ENCODE measurements at regions not wholly inside any gene's neighbourhood (a gene's known extent, or its start where the extent isn't known, plus 50 kb on each side); places are given as distances from the start of the nearest gene placed in this dataset.
A peak's percentile ranks its signal among the peaks of the same experiment; 100 is the strongest.

- DNase-seq: no peak
Observed at GRCh38 chr4:124201636-124202035, 510.9 kb downstream of the ANKRD50 start.

DNA sequence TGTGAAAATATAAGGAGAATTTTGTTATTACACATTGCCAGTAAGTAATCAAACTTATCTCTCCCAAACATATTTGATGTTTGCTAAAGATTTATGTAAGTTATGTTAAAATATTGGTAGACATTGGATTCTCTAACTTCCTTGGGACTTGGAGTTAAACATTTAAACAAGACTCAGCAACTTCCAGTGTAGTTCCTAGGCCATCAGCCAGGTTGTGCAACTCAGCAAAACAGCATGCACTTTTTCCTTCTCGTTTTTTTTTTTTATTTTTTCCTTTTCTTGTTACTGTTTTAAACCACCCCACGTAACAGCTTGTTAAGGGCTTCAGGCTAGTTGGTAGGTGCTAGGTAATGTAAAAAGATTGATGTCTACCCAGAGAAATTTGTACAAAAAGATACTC, 510.4 kb downstream of the ANKRD50 start:
- no peak for DNase-seq

DNA sequence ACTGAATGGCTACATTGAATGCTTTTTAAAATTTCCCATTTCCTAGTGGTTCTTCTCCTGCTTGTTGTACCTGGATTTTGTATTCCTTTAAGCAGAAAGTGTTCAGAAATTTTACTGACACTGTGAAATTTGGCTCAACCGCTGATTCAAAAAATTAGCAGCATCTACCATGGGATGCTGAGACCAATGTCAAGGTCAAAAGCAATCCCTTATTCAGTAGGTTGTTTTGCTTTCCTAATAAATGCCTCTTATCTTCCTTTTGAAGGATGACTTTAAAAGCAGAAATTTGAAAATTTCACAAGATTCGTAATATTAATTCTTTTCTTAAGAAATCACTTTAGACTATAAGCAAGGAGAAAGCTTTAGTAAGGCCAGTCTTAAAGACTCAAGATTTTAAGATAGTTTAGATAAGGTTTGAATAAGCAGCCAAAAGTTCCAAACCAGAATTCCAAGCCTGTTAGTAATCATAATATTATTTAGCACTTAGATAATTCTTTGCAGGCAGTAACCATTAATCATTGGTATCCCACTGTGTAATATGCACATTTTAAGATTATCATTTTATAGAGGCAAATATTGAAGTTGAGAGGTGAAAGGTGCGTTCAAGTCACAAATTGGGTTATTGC, 508.8 kb downstream of the ANKRD50 start:
- DNase-seq: no peak

- DNase-seq: no peak
Observed at GRCh38 chr4:124206779-124207605, 505.5 kb downstream of the ANKRD50 start.

DNA sequence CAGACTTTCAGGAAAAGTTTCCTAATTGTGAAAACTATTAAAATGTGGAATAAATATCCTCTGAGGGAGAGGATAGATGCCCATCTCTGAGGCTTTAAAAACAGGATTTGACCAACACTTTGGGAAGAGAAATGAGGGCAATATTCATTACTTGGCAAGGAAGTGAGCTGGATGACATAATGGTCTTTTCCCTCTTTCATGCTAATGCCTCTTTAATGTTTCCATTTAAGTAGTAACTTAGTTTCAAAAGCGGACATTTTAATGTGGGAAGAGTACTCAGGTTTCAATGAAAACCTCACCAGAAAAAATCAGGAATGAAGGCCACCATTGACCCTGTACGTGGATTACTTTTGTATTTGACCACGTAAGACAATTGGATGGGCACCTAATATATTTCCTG, 503.3 kb downstream of the ANKRD50 start:
- DNase-seq: no peak

DNA sequence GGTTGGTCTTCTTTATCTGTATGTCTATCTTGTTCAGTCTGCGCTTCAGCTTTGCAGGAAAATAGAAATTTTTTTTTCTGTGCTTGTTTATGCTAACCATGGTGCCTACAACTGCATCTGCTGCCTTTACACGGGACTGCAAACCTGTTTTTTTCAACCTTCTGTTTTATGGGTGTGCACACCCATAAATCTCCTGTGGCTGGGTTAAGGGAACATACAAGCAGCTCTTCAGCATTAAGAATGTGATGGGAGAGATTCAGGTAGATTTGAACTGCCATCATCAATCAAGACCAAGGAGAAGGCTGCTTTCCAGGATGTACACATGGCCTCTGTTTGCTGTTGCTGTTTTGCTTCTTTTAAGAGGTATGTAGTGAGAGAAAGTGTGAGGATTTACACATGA, 502.9 kb downstream of the ANKRD50 start:
- no peak for DNase-seq

DNA sequence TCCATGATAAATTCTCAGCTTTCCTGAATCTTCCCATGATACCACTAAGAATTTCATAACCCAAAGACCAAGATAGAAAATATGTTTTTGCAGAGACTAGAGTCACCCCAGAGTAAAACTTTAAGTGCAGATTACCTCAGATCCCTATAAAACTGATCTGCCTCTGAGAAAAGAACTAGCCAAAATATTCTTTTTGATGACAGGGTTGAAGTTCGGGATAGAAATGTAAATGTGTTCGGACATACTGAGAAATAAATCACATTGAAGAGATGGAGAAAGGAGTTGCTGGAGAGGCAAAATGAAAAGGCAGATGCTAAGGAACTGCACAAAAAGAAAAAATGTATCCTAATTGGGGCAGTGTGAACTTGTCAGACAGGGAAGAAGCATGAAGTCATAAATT, 501.8 kb downstream of the ANKRD50 start:
- DNase-seq: no peak

DNA sequence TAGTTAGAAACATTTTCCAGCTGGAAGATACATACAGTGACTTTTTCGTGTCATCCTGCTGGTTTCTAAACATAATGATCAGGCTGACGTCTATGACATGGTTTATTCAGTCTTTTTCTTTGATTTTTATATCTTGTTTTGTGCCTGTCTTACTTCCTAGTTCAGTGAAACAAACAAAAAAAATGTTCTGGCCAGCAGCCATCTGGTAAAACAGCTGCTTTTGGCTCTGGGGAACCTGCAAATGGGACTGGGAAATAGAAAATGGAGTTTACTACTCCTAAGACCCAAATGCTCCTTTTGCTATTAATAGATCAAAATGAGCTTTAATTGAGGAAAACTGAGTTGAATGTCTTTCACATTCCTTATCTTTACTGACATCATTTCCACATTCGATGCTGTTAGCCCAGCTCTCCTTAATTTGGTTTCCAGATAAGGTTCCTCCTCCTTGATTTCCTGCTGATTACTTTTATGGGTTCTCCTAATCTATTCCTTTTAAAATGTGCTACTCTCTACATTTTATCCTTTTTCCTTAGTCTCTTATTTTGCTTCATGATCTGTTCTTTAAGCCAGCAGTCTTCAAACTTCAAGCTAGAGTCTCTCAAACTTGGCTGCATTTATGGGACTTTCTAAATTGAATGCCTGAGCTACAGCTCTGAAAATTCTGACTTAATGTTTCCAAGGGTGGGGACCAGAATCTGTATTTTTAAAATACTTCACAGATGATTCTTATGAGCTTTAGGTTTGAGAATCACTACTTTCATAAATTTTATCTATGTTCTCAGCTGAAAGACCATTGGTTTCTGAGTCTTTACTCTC, 499.5 kb downstream of the ANKRD50 start:
- no peak for DNase-seq

- no peak for DNase-seq
Observed at GRCh38 chr4:124219389-124219788, 493.1 kb downstream of the ANKRD50 start.

DNA sequence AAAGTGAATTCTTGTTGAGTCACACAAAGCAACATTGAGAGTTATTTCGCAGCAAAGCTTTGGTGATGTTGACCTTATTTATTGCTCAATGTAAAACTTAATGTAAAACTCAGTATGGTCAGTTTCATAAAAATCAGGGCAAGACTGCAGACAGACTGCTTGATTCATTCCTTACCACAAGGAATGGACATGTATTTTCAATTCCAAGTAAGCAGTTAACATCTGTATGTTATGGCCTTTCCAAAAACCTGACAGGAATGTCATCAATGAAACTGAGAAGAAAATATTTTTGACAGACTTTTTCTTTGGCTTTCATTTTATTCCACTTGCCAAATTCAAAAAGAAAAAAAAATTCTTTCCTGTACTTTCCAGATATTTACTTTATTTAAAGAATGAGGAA, 488.3 kb downstream of the ANKRD50 start:
- DNase-seq: no peak

DNA sequence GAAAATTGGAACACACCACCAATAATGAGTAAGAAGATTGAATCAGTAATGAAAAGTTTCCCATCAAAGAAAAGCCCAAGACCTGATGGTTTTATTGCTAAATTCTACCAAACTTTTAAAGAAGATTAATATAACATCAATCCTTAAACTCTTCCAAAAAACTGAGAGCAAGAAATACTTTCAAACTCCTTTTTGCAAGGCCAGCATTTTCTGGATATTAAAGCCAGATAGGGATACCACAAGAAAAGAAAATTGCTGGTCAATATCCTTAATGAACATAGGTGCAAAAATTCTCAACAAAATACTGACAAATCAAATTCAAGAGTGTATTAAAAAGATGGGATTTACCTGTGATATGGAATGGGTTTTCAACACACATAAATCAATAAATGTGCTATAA, 484.6 kb downstream of the ANKRD50 start:
- no peak for DNase-seq

GRCh38 chr4:124230268-124230667, 482.3 kb downstream of the ANKRD50 start:
- DNase-seq: no peak

DNA sequence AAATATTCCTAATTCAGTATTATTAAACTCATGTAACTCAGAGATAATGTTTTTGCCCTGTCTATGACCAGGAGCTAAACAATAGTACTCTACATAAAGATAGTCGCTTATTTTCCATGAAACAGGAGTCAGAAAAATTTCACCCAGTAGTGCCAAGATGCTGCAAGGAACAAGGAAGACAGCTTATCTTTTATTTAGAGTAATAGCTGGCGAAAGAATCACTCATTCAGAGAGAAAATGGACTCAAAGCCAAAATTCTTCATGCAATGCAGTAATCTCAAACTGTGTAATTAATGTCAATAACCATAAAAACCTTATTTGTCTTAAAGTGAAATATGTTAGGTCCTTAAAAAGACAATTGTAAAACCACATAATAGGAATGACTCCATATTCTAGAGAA, 477.8 kb downstream of the ANKRD50 start:
- no peak for DNase-seq

DNA sequence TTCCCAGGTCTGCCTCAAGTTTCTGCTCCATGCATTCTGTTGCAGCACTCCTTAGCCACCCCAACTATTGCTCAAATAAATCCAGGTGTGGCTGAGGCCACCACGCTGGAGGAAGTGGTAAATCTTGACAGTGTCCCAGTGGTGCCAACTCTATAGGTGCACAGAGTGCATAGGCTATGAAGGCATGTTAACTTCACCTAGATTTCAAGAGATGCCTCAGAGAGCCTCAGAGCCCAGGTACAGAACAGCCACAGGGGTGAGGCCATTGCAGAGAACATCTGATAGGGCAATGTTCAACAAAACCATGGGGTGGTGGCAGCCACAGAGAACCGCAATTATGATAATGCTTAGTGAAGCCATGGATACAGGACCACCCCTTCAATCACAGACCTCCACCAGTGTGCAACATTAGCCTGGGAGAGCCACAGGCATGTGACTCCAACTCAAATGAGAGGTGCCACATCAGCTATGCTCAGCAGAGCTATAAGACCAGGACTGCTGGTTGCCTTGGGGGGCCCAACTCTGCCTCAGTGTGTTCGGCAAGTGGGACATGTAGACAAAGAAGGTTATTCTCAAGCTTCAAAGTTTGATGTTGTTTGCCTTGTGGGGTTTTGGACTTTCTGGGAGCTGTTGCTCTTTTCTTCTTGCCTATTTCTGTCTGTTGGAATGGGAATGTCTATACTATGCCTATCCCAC, 468.7 kb downstream of the ANKRD50 start:
- DNase-seq: no peak

DNA sequence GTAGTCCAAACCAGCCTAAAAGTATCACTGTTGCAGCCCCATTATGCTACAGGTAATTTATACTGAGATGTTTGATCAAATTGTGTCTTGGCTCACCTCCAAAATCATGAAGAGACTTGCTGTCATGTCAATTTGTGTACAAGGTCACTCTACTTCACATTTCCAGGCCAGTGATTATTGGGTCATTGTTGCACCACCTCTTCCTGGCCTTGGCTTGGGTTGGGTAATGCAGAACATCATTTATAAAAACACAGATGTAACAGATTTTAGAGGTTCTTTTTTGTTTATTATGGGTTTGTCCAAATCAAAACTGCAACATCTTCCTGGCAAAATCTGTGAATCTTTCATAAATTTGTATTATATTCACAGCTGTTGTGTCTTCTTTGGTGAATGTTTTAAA, 459.5 kb downstream of the ANKRD50 start:
- DNase-seq: no peak

GRCh38 chr4:124262211-124263179, 450.0 kb downstream of the ANKRD50 start:
- DNase-seq: peak; percentile 85

DNA sequence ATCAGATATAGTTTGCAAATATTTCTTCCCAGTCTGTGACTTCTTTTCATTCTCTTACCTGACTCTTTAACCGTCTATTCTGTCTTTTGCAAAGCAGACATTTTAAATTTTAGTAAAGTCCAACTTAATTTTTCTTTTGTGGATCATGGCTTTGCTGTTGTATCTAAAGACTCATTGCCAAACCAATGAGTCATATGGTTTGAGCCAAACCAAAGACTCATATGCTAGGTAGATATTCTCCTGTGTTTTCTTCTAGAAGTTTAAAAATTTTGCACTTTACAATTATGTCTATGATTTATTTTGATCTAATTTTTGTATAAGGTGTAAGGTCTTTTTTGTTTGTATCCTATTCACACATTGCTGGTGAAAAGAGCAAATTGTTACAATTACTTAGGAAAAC, 446.8 kb downstream of the ANKRD50 start:
- no peak for DNase-seq

- no peak for DNase-seq
Observed at GRCh38 chr4:124266721-124267120, 445.8 kb downstream of the ANKRD50 start.

- peak; percentile 53 for DNase-seq
Observed at GRCh38 chr4:124276461-124276860, 436.1 kb downstream of the ANKRD50 start.

DNA sequence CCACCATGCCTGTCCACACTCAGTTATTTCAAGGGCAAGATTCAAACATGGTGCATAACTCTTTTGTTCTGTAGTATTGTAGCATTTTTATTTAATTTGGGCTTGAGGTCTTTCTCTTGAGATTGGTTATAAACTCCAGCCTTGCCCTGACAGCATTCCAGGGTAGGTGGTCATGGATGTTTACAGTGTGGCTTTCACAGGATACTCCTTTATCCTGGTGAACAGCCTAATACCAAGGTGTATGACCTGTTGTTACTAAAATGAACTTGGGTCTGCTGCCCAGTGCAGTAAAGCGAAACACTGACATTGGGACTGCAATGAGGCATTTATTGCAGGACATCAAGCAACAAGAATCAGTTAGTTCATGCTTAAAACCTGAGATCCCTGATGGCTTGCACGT, 434.8 kb downstream of the ANKRD50 start:
- no peak for DNase-seq

DNA sequence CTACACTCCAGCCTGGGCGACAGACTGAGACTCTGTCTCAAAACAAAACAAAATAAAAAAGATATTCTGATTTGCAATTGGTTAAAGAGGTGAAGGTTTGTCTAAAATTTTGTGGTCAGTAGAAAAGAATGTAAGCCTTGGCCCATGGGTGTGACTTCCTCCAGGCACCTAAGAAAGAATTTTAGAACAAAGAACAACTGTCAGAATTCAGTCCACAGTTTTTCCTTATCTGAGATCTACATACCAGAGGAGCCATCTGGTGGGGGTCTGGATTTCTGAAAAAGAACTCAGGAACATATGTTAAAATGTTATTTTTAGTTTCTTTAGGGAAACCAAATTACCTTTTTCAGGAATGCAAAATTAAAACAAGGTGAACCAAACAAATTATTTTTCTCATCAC, 434.1 kb downstream of the ANKRD50 start:
- DNase-seq: no peak

- peak; percentile 91 for DNase-seq
Observed at GRCh38 chr4:124279741-124280140, 432.8 kb downstream of the ANKRD50 start.
